ENCODE measurements at regions not wholly inside any gene's neighbourhood (a gene's known extent, or its start where the extent isn't known, plus 50 kb on each side); places are given as distances from the start of the nearest gene placed in this dataset.
"Not testable (repeated sequence)": the region's sequence is repeated elsewhere in the genome, so short reads cannot be mapped to it uniquely, and the experiment has no call there.

DNA sequence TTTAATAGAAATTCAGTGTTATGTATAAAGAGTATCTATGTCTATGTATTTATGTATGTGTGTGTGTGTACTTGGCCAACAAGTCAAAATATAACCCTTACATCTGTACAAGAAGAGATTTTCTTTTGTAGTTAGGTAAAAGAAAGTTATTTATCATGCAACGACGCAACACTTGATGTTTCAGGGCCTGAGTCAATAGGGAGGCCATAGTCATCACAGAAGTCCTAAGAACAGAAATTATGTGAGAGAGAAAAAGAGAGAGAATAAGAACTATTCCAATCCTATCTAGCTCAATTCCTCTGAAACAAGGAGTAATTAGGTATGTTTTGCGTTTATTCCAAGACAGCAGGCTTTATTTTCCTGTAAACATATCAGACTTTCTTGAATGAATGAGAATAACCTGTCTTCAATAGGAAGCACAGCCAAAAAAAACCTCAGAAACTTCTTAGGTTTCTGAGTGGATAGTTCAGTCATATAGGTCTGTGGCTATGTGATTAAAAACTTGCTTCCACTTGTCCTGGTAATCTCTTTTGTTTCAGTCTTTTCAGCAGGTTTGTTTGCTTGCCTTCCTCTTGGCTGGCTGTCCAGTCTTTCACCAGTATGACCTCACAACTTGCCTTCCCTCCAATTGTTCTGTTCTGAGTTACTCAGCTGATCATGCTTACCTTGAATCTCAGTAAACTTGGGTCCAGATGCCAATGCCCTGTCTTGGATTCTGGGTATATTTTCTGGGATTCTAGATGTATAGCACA, 382.4 kb upstream of the GBE1 start:
- no peak for FAIRE-seq
- no peak for DNase-seq (ENCODE audit: extremely low spot score, insufficient read length, low read depth)

DNA sequence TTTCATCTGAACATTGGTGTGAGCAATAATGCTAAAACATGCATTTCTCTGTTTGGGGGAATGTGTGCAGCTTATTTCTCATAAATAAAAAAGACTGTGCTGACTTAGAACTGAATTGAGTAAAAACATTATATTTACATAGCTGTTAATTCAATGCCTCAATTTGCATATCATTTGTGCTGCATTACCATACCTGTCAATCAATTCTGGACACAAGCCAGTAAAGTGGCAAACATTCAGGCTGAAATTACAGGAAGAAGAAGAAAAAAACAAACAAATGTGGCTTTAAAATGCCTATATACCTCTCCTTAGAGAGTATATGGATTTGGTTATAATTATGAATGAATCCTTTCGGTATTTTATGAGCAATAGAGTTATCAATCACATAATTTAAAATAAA, 380.1 kb upstream of the GBE1 start:
- DNase-seq (ENCODE audit: extremely low spot score, insufficient read length, low read depth): no peak
- no peak for FAIRE-seq

GRCh38 chr3:82137861-82138260, 376.4 kb upstream of the GBE1 start:
- DNase-seq (ENCODE audit: extremely low spot score, insufficient read length, low read depth) (no peak), FAIRE-seq (no peak)

DNA sequence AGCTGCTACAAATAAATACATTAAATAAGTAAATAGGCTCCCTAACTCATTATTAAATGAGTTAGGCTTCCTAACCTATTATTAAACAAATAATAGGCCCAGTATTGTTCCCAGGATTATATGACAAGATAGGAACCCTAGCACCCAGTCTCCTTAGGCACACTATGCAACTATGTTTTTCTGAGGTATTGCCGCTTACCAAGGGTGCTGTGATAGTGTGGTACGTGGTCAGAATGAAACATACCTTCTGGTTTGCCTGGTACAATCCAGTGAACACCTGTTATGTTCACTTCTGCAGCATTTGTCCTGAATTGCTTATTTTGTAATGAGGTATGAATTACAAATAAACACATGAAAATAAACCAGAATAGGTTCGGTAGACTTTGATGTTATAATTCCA, 375.6 kb upstream of the GBE1 start:
- FAIRE-seq: no peak
- no peak for DNase-seq (ENCODE audit: extremely low spot score, insufficient read length, low read depth)

DNA sequence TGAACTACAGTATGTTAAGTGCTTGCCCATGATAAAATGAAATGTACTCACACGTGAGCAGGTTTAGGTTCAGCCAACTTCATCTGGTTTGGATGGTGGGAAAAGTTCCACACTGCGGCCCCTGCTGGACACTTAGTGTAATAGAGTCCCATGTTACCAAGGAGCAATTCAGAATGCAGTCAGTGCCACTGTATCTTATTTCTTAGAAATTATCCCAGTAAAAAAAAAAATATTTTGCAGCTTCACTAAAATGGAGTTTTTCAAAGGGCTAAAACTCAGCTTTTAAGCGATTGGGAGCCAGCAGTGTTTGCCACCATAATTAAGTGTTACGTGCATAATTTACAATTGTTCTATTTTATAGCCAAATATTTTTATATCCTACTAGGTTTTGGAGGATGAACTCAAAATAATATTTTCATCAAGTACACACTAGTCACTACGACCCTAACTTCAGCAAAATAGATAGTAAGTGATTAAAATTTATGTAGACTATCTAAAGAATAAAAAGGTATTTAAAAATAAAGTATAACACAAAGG, 371.7 kb upstream of the GBE1 start:
- DNase-seq (ENCODE audit: extremely low spot score, insufficient read length, low read depth) (peak; percentile 7), FAIRE-seq (peak; percentile 85)

DNA sequence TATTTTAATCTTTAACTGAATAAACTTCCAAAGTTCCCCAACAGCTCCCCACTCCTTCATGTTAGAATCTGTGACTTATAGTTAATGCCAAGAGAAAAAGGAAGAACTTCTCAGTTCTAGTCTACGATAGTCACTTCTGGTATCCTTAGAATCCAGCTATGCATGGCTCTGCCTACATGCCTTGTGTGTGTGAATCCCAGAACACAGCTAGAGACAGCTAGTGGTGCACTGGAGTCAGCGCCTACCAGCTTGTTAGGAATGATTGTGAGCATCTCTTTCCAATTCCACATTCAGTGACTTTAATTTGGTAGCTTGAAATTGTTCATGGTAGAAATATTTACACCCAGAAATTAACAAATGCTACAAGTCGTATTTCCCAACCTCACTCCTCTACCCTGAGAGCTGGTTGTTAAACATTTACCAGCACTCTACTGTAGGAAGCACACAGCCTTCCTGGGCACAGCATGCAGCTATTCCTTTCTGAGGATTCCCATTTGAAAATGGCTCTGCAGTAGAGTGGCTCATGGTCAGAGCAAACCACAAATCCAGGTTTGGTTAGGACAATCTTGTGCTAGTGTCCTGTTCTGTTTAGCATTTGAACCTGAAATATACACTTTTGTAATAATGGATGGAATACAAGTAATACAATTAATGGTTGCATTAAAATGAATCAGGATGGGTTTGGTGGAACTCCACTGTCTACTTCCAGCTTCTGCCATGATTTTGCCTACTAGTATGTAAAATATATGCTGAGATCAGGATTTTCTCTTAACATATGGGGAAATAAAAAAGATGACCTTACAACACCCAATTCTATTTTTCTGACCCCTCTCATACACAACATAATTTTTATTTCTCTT, 371.0 kb upstream of the GBE1 start:
- FAIRE-seq (no peak), DNase-seq (ENCODE audit: extremely low spot score, insufficient read length, low read depth) (no peak)

- DNase-seq (ENCODE audit: extremely low spot score, insufficient read length, low read depth) (no peak), FAIRE-seq (peak; percentile 31)
Observed at GRCh38 chr3:82130046-82130445, 368.6 kb upstream of the GBE1 start.

DNA sequence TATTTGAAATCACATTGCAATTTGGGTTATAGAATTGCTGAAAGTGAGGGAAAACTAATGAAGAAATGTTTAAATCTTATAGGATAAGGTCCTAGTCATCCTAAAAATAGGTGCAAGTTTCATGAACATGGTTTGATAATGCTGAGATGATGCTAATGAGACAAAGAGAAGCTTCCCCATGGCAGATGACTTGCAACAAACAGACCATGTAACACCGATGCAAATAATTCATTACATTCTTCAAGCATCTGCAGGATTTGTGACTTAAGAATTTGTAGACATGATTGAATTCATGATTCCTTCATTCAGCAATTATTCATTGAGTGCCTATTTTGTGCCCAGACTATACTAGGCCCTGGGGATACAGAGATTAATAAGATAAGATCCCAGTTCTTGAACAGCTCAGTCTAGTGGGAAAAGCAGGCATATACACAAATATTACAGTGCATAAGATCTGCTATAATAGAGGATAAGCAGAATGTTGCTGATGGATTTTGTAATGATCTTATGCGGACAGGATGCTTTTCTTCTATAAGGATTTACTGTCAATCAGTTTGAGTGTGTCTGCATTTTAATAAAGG, 367.9 kb upstream of the GBE1 start:
- no peak for DNase-seq (ENCODE audit: extremely low spot score, insufficient read length, low read depth)
- no peak for FAIRE-seq

GRCh38 chr3:82128271-82128670, 366.8 kb upstream of the GBE1 start:
- no peak for DNase-seq (ENCODE audit: extremely low spot score, insufficient read length, low read depth)
- no peak for FAIRE-seq

GRCh38 chr3:82122554-82123345, 361.3 kb upstream of the GBE1 start:
- FAIRE-seq (no peak), DNase-seq (ENCODE audit: extremely low spot score, insufficient read length, low read depth) (no peak)

DNA sequence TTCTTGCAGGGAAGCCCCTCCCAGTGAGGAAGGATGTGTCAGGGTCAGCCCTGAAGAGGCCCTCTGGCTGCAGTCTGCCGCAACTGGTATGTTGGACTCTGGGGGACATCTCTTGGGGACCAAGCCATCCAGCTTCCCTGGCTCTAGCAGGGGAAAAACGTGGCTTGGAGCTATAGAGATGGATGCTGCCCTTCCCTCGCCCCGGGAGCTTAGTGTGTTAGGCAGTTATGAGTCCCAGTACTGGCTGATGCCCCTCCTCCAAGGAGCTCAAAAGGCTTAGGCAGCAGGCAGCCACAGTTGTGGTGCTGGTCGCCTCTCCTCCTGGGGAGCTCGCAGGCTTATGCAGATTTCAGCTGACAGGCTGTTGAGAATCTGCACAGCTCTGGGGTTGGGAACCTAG, 353.1 kb upstream of the GBE1 start:
- FAIRE-seq (no peak), DNase-seq (ENCODE audit: extremely low spot score, insufficient read length, low read depth) (no peak)

GRCh38 chr3:82110721-82111120, 349.3 kb upstream of the GBE1 start:
- FAIRE-seq; DNase-seq (ENCODE audit: extremely low spot score, insufficient read length, low read depth): not testable (repeated sequence)

DNA sequence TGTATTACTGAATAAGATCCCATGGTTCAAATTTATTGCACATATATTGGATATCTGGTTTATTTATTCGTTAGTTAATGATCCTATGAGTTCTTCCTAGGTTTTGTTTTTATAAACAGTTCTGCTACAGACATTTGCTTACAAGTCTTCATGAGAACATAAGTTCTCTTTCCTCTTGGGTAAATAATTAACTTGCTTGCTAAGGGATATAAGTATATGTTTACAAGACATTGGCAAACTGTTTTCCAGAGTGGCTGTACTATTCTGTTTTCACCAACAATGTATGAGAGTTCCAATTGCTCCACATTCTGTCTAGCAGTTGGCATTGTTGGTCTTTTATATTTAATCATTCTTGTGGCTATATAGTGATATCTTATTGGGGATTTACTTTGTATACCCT, 341.8 kb upstream of the GBE1 start:
- no peak for FAIRE-seq

GRCh38 chr3:82100378-82100777, 338.9 kb upstream of the GBE1 start:
- DNase-seq (ENCODE audit: extremely low spot score, insufficient read length, low read depth) (no peak), FAIRE-seq (no peak)

More for the DNA sequence above, 341.8 kb upstream of the GBE1 start:
- DNase-seq (ENCODE audit: extremely low spot score, insufficient read length, low read depth): no peak

- DNase-seq (ENCODE audit: extremely low spot score, insufficient read length, low read depth) (no peak), FAIRE-seq (no peak)
Observed at GRCh38 chr3:82093641-82094040, 332.2 kb upstream of the GBE1 start.

DNA sequence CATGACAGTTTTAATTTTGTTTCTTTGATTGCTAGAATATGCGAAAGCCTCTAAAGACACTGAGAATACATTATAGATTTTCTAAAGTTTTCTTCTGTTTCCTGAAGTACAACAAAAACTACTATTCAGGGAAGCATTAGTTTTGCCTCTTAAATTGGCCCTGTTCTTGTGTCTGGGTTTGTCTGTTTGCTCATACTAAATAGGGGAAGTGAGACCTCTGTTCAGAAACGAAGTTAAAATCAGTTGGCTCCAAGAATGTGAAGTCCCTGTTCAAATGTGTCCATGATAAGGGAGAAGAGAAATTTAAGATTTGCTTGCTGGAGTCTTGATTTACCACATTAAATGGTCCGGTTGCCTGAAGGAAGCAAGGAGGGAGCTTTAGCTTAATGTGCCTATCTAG, 327.3 kb upstream of the GBE1 start:
- no peak for DNase-seq (ENCODE audit: extremely low spot score, insufficient read length, low read depth)
- FAIRE-seq: no peak

DNA sequence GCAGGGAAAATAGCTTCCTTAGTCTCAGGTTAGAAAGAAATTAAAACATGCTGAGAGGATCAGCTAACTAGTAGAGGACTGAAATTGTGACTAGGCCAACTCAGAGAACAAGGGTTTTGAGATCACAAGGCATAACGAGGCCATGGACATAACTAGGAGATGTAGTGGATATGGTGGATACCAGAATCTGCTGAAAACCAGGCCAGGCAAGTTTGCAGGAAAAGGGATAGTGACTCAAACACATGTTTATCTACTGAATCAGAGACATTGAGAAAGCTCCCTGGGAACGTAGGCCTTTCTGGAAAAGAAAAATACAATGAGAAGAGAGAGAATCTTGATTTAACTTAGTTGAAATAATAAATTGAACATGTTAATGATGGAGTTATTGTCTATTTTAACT, 326.5 kb upstream of the GBE1 start:
- DNase-seq (ENCODE audit: extremely low spot score, insufficient read length, low read depth): no peak
- FAIRE-seq: no peak

DNA sequence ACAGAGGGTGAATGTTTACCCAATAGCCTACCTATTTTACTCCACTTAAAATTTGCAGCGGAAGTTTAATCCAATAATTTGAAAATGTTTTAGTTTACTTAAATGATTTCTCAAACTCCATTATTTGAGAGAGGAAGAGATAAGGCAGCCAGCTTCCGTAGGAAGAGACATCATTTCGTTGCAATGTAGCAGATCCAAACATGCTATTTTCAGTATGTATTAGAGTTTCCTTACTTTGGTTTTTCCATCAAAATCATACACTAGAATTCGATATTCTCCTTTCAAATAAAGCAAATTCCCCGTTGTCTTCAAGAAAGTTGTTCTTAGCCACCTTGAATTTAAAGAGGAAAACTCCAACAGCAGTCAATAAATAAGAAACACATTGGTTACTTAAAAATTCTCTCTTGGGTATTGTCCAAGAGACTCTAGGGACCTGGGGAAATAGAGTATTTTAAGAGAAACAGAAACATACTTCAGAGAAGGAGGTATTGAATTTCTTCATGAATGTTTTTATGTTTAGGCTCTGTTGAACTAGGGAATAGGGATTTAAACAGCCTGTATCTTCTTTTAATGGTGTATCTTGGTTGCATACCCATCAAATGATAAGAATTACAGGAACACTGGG, 324.5 kb upstream of the GBE1 start:
- DNase-seq (ENCODE audit: extremely low spot score, insufficient read length, low read depth) (no peak), FAIRE-seq (no peak)

DNA sequence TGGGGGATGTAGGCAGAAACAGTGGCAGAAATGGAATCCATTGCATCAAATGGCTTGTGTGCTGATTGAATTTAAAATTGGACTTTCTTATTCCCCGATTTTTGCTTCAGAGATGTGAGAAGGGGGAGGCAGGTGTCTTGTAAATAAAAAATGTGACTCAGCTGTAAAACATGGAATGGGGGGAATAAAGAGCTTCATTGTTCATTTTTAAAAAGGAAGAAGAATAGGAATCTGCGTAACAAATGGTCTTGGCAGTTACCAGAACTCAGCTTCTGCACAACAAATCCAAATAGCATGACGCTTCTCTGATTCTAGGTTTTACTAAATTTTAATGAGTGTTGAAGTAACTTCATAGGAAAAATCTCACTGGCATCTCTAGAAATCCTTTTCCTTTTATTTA, 323.9 kb upstream of the GBE1 start:
- DNase-seq (ENCODE audit: extremely low spot score, insufficient read length, low read depth) (no peak), FAIRE-seq (no peak)

DNA sequence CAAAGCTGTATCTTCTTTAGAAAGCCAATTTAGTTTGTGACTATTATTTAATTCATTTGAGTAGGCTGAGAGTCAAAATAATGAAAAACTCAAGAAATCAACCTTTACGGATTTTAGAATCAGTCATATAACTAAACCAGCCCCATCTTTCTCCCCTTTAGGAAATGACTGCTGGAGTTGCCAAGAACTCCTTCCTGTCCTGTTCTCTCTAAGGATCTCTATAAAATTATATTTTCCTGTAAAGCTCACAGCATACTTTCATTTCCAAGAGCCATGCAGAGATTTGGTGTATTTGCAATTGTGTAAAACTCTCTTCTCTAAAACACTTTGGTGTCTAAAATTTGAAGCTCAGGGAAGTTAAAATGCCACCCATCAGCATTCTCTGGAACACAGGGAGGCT, 323.4 kb upstream of the GBE1 start:
- DNase-seq (ENCODE audit: extremely low spot score, insufficient read length, low read depth): no peak
- no peak for FAIRE-seq
